ENCODE measurements at regions not wholly inside any gene's neighbourhood (a gene's known extent, or its start where the extent isn't known, plus 50 kb on each side); places are given as distances from the start of the nearest gene placed in this dataset.

DNA sequence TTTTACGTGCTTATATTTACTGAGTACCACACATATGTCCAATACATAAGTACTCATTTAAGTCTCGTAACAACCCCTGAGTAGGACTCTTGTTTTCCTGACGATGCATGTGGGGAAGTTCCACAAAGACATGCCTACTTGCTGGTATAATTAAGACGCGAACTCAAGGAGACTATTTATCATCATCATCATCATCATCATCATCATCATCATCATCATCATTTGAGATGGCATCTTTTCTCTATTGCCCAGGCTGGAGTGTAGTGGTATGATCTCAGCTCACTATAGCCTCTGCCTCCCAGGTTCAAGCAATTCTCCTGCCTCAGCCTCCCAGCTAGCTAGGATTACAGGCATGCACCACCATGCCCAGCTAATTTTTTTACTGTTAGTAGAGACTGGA, 809.9 kb upstream of the EEF2KMT start:
- TF ChIP-seq, protein P1, sequence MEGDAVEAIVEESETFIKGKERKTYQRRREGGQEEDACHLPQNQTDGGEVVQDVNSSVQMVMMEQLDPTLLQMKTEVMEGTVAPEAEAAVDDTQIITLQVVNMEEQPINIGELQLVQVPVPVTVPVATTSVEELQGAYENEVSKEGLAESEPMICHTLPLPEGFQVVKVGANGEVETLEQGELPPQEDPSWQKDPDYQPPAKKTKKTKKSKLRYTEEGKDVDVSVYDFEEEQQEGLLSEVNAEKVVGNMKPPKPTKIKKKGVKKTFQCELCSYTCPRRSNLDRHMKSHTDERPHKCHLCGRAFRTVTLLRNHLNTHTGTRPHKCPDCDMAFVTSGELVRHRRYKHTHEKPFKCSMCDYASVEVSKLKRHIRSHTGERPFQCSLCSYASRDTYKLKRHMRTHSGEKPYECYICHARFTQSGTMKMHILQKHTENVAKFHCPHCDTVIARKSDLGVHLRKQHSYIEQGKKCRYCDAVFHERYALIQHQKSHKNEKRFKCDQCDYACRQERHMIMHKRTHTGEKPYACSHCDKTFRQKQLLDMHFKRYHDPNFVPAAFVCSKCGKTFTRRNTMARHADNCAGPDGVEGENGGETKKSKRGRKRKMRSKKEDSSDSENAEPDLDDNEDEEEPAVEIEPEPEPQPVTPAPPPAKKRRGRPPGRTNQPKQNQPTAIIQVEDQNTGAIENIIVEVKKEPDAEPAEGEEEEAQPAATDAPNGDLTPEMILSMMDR (conservative IDR thresholded peaks at IDR 0.05; ENCODE audit: low read depth in 2 of 2): no peak
- no peak for TF ChIP-seq EZH2phosphoT487 (IDR thresholded peaks at IDR 0.05; ENCODE audit: unreplicated experiment)
- TF ChIP-seq, protein P2, sequence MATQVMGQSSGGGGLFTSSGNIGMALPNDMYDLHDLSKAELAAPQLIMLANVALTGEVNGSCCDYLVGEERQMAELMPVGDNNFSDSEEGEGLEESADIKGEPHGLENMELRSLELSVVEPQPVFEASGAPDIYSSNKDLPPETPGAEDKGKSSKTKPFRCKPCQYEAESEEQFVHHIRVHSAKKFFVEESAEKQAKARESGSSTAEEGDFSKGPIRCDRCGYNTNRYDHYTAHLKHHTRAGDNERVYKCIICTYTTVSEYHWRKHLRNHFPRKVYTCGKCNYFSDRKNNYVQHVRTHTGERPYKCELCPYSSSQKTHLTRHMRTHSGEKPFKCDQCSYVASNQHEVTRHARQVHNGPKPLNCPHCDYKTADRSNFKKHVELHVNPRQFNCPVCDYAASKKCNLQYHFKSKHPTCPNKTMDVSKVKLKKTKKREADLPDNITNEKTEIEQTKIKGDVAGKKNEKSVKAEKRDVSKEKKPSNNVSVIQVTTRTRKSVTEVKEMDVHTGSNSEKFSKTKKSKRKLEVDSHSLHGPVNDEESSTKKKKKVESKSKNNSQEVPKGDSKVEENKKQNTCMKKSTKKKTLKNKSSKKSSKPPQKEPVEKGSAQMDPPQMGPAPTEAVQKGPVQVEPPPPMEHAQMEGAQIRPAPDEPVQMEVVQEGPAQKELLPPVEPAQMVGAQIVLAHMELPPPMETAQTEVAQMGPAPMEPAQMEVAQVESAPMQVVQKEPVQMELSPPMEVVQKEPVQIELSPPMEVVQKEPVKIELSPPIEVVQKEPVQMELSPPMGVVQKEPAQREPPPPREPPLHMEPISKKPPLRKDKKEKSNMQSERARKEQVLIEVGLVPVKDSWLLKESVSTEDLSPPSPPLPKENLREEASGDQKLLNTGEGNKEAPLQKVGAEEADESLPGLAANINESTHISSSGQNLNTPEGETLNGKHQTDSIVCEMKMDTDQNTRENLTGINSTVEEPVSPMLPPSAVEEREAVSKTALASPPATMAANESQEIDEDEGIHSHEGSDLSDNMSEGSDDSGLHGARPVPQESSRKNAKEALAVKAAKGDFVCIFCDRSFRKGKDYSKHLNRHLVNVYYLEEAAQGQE (IDR thresholded peaks at IDR 0.05; ENCODE audit: unreplicated experiment): no peak
- TF ChIP-seq ZNF331 (CRISPR knock-in tag; IDR thresholded peaks at IDR 0.05; ENCODE audit: low read depth): no peak
